Lower lobe of right lung (tissue), 2 donors: ENCODE measurements at regions not wholly inside any gene's neighbourhood (a gene's known extent, or its start where the extent isn't known, plus 50 kb on each side); places are given as distances from the start of the nearest gene placed in this dataset.

Source experiments
- ATAC-seq, 2 donors: fragments of 200-7000 bp; cut with Tn5 transposase; one replicate each; pipeline ENCODE4 v1.9.1; 2020 to 2022; ENCODE audit warnings: mild to moderate bottlenecking in 2 of 2, moderate library complexity in 2 of 2
- DNase-seq: peaks from one replicate; pipeline ENCODE4 v3.0.0-alpha.2; 2020
- H3K27ac ChIP-seq: fragments of 200-600 bp; one replicate; pipeline ENCODE4 v1.8.0; 2022
- H3K27me3 ChIP-seq: fragments of 200-600 bp; one replicate; pipeline ENCODE4 v1.8.0; 2022; ENCODE audit warnings: low read depth
- H3K36me3 ChIP-seq: fragments of 200-600 bp; one replicate; pipeline ENCODE4 v1.8.0; 2022; ENCODE audit warnings: mild to moderate bottlenecking
- H3K4me1 ChIP-seq: fragments of 200-600 bp; one replicate; pipeline ENCODE4 v1.8.0; 2022
- H3K4me3 ChIP-seq: fragments of 200-600 bp; one replicate; pipeline ENCODE4 v1.8.0; 2022; ENCODE audit warnings: mild to moderate bottlenecking
- H3K9me3 ChIP-seq: fragments of 200-600 bp; one replicate; pipeline ENCODE4 v1.8.0; 2022
- CTCF ChIP-seq: fragments of 200-600 bp; IDR thresholded peaks from one replicate; pipeline ENCODE4 v1.8.0; 2022; ENCODE audit warnings: antibody characterized with exemption, mild to moderate bottlenecking
- intact Hi-C: fragments of 100-400 bp; cut with DNase I; formaldehyde crosslinking; loops from one replicate; pipeline ENCODE4 v1.11.0; 2022
- donor health status: DM: no; HTN: yes; CAD: no; lungs with severe emphysema.

GRCh38 chr10:64037071-64037661 is 516.0 kb downstream of the REEP3 start:
- DNase-seq = no peak
- ATAC-seq = no peak
- Histone ChIP-seq H3K4me1 (peaks cover 10% of the 10 kb centered on the region), H3K27me3 (no peaks in the 10 kb centered on the region), H3K4me3 (no peak overlapping the region), H3K9me3 (no peaks in the 10 kb centered on the region), H3K27ac (no peak overlapping the region), H3K36me3 (no peaks in the 10 kb centered on the region)
- intact Hi-C loops = no loop called here
- TF ChIP-seq CTCF = no peak

DNA sequence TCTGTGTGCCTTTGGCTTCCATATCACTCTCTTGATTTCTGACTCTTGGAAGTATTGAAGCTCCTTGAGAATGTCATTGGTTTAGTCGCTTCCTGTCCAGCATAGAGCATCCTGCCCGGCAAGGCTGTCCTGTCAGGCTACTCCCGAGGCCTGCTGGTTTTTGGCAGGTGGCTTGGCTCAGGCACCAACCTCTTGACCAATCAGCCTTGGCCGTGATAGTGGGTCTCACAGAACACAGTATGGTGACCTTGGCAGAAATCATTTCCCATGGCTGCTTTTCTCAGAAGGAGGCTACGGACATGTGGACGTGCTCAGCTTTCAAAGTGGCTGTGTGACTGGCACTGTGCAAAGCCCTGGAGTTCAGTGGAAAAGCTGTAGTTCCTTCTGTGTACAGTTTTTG is 516.9 kb downstream of the REEP3 start:
- Histone ChIP-seq H3K4me1 (peaks cover 10% of the 10 kb centered on the region), H3K9me3 (no peaks in the 10 kb centered on the region), H3K27me3 (no peaks in the 10 kb centered on the region), H3K36me3 (no peaks in the 10 kb centered on the region), H3K4me3 (no peak overlapping the region), H3K27ac (no peak overlapping the region)
- intact Hi-C loops = no loop called here
- TF ChIP-seq CTCF = no peak
- no peak for ATAC-seq
- DNase-seq = no peak

GRCh38 chr10:64039198-64039597 is 518.0 kb downstream of the REEP3 start:
- H3K4me3 ChIP-seq = no peak overlapping the region
- no peak for ATAC-seq
- no peaks in the 10 kb centered on the region for H3K36me3 ChIP-seq
- no peak for DNase-seq
- intact Hi-C loops = no loop called here
- H3K9me3 ChIP-seq = no peaks in the 10 kb centered on the region
- no peaks in the 10 kb centered on the region for H3K27me3 ChIP-seq
- no peak for TF ChIP-seq CTCF
- H3K4me1 ChIP-seq = peaks cover 10% of the 10 kb centered on the region
- H3K27ac ChIP-seq = no peak overlapping the region

DNA sequence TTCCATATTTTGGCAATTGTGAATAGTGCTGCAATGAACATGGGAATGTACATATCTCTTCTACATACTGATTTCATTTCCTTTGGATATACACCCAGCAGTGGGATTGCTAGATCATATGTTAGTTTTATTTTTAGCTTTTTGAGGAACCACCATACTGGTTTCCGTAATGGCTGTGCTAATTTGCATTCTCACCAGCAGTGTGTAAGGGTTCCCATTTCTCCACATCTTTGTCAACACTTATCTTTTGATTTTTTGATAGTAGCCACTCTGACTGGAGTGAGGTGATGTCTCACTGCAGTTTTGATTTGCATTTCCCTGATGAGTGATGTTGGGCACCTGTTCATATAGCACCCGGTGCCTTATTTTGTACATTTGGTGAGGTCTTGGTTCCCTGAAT is 519.6 kb downstream of the REEP3 start:
- intact Hi-C loops = no loop called here
- Histone ChIP-seq H3K27ac (no peak overlapping the region), H3K9me3 (no peaks in the 10 kb centered on the region), H3K27me3 (no peaks in the 10 kb centered on the region), H3K36me3 (no peaks in the 10 kb centered on the region), H3K4me3 (peak overlapping the region; percentile 37), H3K4me1 (peaks cover 10% of the 10 kb centered on the region)
- no peak for TF ChIP-seq CTCF
- peak in 1 of 2 donors; percentile 5 for ATAC-seq
- no peak for DNase-seq

- H3K27me3 ChIP-seq = no peaks in the 10 kb centered on the region
- peak; percentile 79 for DNase-seq
- ATAC-seq = peak; percentile 95 to 96
- H3K27ac ChIP-seq = no peak overlapping the region
- peak overlapping the region; percentile 37 for H3K4me3 ChIP-seq
- H3K4me1 ChIP-seq = peaks cover 10% of the 10 kb centered on the region
- no peaks in the 10 kb centered on the region for H3K9me3 ChIP-seq
- TF ChIP-seq CTCF = peak; percentile 98
- intact Hi-C loops = no loop called here
- no peaks in the 10 kb centered on the region for H3K36me3 ChIP-seq
These were observed 520.2 kb downstream of the REEP3 start for GRCh38 chr10:64041185-64041988.
